Suprapubic skin (tissue), 4 donors: ENCODE measurements at regions not wholly inside any gene's neighbourhood (a gene's known extent, or its start where the extent isn't known, plus 50 kb on each side); places are given as distances from the start of the nearest gene placed in this dataset.

Experiments used
- EP300 ChIP-seq: sonication (generic); formaldehyde crosslinking; IDR thresholded peaks from one replicate; pipeline ENCODE4 v1.6.1; 2017; ENCODE audit warnings: antibody characterized with exemption
- POLR2AphosphoS5 ChIP-seq, 3 donors: sonication (generic); formaldehyde crosslinking; IDR thresholded peaks; one replicate each; pipeline ENCODE4 v1.6.1; 2017; ENCODE audit warnings: antibody characterized with exemption in 3 of 3
- TF ChIP-seq, protein P1 (sequence below), 2 donors: fragments of 200-600 bp in 1 of 2; fragments of 450-650 bp in 1 of 2; sonication (generic) in 1 of 2; IDR thresholded peaks; one replicate each; pipeline ENCODE4 v1.5.1; 2016 to 2019; ENCODE audit warnings: antibody characterized with exemption in 2 of 2, mild to moderate bottlenecking in 1 of 2, moderate library complexity in 1 of 2

DNA sequence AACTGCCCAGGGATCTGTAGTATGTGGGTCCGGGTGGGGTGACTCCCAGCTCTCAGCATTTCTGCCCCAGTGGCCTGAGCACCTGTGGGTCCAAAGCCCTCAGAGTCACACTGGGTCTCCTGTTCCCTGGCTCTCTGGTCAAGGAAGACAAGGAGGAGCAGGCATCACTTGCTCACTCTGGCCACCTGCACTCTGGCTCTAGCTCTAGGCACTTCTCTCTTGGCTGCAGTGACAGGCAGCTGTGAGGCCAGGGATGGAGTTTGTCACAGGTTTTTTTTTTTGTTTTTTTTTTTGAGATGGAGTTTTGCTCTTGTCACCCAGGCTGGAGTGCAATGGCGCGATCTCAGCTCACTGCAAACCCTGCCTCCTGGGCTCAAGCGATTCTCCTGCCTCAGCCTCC lies 84.6 kb downstream of the HS1BP3 start:
- TF ChIP-seq, protein P1, sequence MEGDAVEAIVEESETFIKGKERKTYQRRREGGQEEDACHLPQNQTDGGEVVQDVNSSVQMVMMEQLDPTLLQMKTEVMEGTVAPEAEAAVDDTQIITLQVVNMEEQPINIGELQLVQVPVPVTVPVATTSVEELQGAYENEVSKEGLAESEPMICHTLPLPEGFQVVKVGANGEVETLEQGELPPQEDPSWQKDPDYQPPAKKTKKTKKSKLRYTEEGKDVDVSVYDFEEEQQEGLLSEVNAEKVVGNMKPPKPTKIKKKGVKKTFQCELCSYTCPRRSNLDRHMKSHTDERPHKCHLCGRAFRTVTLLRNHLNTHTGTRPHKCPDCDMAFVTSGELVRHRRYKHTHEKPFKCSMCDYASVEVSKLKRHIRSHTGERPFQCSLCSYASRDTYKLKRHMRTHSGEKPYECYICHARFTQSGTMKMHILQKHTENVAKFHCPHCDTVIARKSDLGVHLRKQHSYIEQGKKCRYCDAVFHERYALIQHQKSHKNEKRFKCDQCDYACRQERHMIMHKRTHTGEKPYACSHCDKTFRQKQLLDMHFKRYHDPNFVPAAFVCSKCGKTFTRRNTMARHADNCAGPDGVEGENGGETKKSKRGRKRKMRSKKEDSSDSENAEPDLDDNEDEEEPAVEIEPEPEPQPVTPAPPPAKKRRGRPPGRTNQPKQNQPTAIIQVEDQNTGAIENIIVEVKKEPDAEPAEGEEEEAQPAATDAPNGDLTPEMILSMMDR (IDR thresholded peaks at IDR 0.05), result no peak
- TF ChIP-seq POLR2AphosphoS5 (IDR thresholded peaks at IDR 0.05), result no peak
- TF ChIP-seq EP300, result no peak
